K562 (cell line): ENCODE measurements at regions not wholly inside any gene's neighbourhood (a gene's known extent, or its start where the extent isn't known, plus 50 kb on each side); places are given as distances from the start of the nearest gene placed in this dataset.

Experiments used
- KLF16 ChIP-seq: IDR thresholded peaks from 2 replicates; pipeline ENCODE4 v1.6.1; 2016; ENCODE audit warnings: antibody characterized with exemption
- SAFB2 ChIP-seq: fragments of 200-400 bp; formaldehyde crosslinking; IDR thresholded peaks from 2 replicates; pipeline ENCODE4 v1.6.1; 2018; ENCODE audit warnings: borderline replicate concordance, low read length, low read depth, moderate library complexity; ENCODE audit not compliant: severe bottlenecking

- no peak for TF ChIP-seq SAFB2
- no peak for TF ChIP-seq KLF16
Observed at GRCh38 chr18:22488554-22488953, 70.8 kb upstream of the CTAGE1 start.
